GM12878 (cell line): ENCODE measurements at regions not wholly inside any gene's neighbourhood (a gene's known extent, or its start where the extent isn't known, plus 50 kb on each side); places are given as distances from the start of the nearest gene placed in this dataset.

Source experiments
- ATAC-seq: fragments of 200-7000 bp; cut with Tn5 transposase; 3 replicates; pipeline ENCODE4 v1.9.1; 2020; ENCODE audit warnings: mild to moderate bottlenecking, moderate library complexity
- BruUV-seq: library from RNA; stranded (reverse); fragments of 400-500 nt; replicated peaks from 2 replicates; lab custom pipeline; 2021; lab: Mats Ljungman, UMichigan
- CTCF ChIA-PET: fragments of 300-600 bp; sonication (Branson Sonifier 250); formaldehyde crosslinking; extraction: SDS; loops from one replicate; lab custom pipeline; 2021; ENCODE audit warnings: inconsistent platforms; lab: Yijun Ruan, JAX
- POLR2A ChIA-PET: fragments of 350-600 bp; formaldehyde crosslinking; extraction: SDS; loops from one replicate; lab custom pipeline; 2021; ENCODE audit warnings: inconsistent platforms; lab: Charles Lee
- RAD21 ChIA-PET: fragments of 300-600 bp; sonication (Branson Sonifier 250); formaldehyde crosslinking; loops from one replicate; lab custom pipeline; 2023; ENCODE audit warnings: antibody characterized with exemption; ENCODE audit not compliant: unreplicated experiment; lab: Charles Lee
- SMC1A ChIA-PET: fragments of 300-600 bp; sonication (Branson Sonifier 250); formaldehyde crosslinking; loops from one replicate; lab custom pipeline; 2023; ENCODE audit not compliant: unreplicated experiment, uncharacterized antibody; lab: Charles Lee
- DNase-seq: peaks from one replicate; pipeline ENCODE4 v3.0.0-alpha.2; 2011; ENCODE audit warnings: low read depth, low spot score
- FAIRE-seq: peaks from 3 replicates; lab custom pipeline; 2011; peaks lifted over from hg19 to GRCh38; lab: Jason Lieb, UNC
- H2AFZ ChIP-seq: 2 replicates; pipeline ENCODE4 v1.6.0; 2011; ENCODE audit warnings: low read depth, low read length, control low read depth; ENCODE audit not compliant: control insufficient read depth
- H3K27ac ChIP-seq: 2 replicates; pipeline ENCODE4 v1.5.1; 2011; ENCODE audit warnings: control low read depth; ENCODE audit not compliant: control insufficient read depth, insufficient read depth
- H3K27me3 ChIP-seq, 2 experiments: replicated peaks in 1 of 2; 2 replicates each; pipeline versions ENCODE4 v1.6.0 to v1.6.1; 2011; ENCODE audit warnings: low read length in 1 of 2; ENCODE audit not compliant: control insufficient read depth in 2 of 2, insufficient read depth in 2 of 2
- H3K36me3 ChIP-seq, 2 experiments: 2 replicates each; pipeline ENCODE4 v1.5.1; 2011; ENCODE audit warnings: low read length in 1 of 2; ENCODE audit not compliant: control insufficient read depth in 2 of 2, insufficient read depth in 2 of 2
- H3K4me1 ChIP-seq: 2 replicates; pipeline ENCODE4 v1.6.1; 2011; ENCODE audit warnings: mild to moderate bottlenecking, low read length, moderate library complexity, mixed read lengths; ENCODE audit not compliant: control insufficient read depth, insufficient read depth
- H3K4me2 ChIP-seq: 2 replicates; pipeline ENCODE4 v1.6.0; 2011; ENCODE audit warnings: control low read depth; ENCODE audit not compliant: control insufficient read depth, insufficient read depth
- H3K4me3 ChIP-seq: fragments of 200-600 bp; sonication (generic); 2 replicates; pipeline ENCODE4 v1.5.1; 2016
- H3K79me2 ChIP-seq: 2 replicates; pipeline ENCODE4 v1.6.0; 2011; ENCODE audit warnings: low read length; ENCODE audit not compliant: control insufficient read depth, insufficient read depth
- H3K9ac ChIP-seq: 2 replicates; pipeline ENCODE4 v1.8.0; 2011; ENCODE audit warnings: low read length, control low read depth, mixed read lengths; ENCODE audit not compliant: control insufficient read depth, insufficient read depth
- H3K9me3 ChIP-seq: replicated peaks from 3 replicates; pipeline ENCODE4 v1.5.1; 2011; ENCODE audit warnings: mild to moderate bottlenecking, low read length; ENCODE audit not compliant: control insufficient read depth, insufficient read depth
- H4K20me1 ChIP-seq: 2 replicates; pipeline ENCODE4 v1.6.0; 2011; ENCODE audit not compliant: control insufficient read depth, insufficient read depth
- CBX3 ChIP-seq: fragments of 200-600 bp; sonication (generic); IDR thresholded peaks from 2 replicates; pipeline ENCODE4 v1.6.1; 2016; ENCODE audit warnings: low read depth, borderline replicate concordance
- MYB ChIP-seq: fragments of 150-350 bp; IDR thresholded peaks from 2 replicates; pipeline ENCODE4 v1.6.1; 2014; ENCODE audit warnings: mild to moderate bottlenecking, low read depth, low read length, borderline replicate concordance
- PAX5 ChIP-seq: IDR thresholded peaks from 2 replicates; pipeline ENCODE4 v1.6.1; 2011; ENCODE audit warnings: low read depth, low read length, borderline replicate concordance
- POLR2A ChIP-seq: IDR thresholded peaks from 2 replicates; pipeline ENCODE4 v1.6.1; 2011; ENCODE audit warnings: low read depth, mild to moderate bottlenecking, low read length
- SREBF1 ChIP-seq: IDR thresholded peaks from 2 replicates; pipeline ENCODE4 v1.6.1; 2012; ENCODE audit warnings: mild to moderate bottlenecking, low read length
- SRF ChIP-seq, 2 experiments: IDR thresholded peaks; 2 replicates each; pipeline ENCODE4 v1.6.1; 2011; ENCODE audit warnings: low read depth in 2 of 2, low read length in 2 of 2, mild to moderate bottlenecking in 1 of 2, moderate library complexity in 1 of 2
- STAT3 ChIP-seq: IDR thresholded peaks from 2 replicates; pipeline ENCODE4 v1.6.1; 2011; ENCODE audit warnings: low read depth, low read length, improper control_type of control experiment
- SUZ12 ChIP-seq: fragments of 200-600 bp; sonication (generic); IDR thresholded peaks from one replicate; pipeline ENCODE4 v1.6.1; 2018; ENCODE audit warnings: antibody characterized with exemption, mild to moderate bottlenecking; ENCODE audit not compliant: unreplicated experiment
- ZZZ3 ChIP-seq: IDR thresholded peaks from 2 replicates; pipeline ENCODE4 v1.6.1; 2011; ENCODE audit warnings: low read depth; ENCODE audit not compliant: control insufficient read depth, insufficient read length
- WGBS: methylation state at CpG from one replicate; pipeline ENCODE4 v1.1.6; 2016; ENCODE audit warnings: low lambda C conversion rate; ENCODE audit not compliant: insufficient replicate concordance, insufficient coverage; ENCODE audit errors: missing lambda C conversion rate; 5-methylcytosine and 5-hydroxymethylcytosine counted together
- in situ Hi-C: fragments of 300-500 bp; cut with MboI; formaldehyde crosslinking; loops from 9 replicates; pipeline ENCODE4 v1.14.3; 2018; ENCODE audit warnings: mixed read lengths
- intact Hi-C: fragments of 100-400 bp; cut with micrococcal nuclease; formaldehyde crosslinking; loops from one replicate; pipeline ENCODE4 v1.14.2; 2022; ENCODE audit not compliant: unreplicated experiment

DNA sequence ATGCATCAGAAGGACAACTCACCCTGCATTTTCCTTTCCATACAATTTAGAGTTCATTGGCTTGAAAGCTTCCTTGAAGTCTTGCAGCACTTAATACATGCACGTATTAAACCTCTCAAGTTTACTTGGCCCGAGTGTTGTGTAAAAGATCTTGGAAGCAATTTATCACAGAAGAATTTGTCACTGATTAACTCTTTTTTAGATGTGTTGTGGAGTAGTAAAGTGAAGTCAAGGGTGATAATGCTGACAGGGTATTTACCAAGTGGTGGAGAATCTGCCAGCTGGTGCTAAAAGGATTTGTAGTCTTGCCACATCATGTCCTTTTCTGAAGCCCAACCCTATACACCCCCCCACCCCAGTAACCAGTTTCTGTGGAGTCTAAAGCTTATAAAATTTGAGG is 421.0 kb upstream of the MIR17HG start:
- 3% methylated on average over 2 of the region's 2 CpGs for WGBS
- in situ Hi-C loops: no loop called here

GRCh38 chr13:90928109-90928508 is 419.4 kb upstream of the MIR17HG start:
- RAD21 ChIA-PET: no interaction called here
- in situ Hi-C loops: no loop called here

More for the DNA sequence above, 421.0 kb upstream of the MIR17HG start:
- no peaks in the 10 kb centered on the region for H3K79me2 ChIP-seq
- no peaks in the 10 kb centered on the region for H3K27me3 ChIP-seq
- no peak overlapping the region for H3K27ac ChIP-seq
- no peak overlapping the region for H3K9ac ChIP-seq
- intact Hi-C loops: no loop called here
- BruUV-seq: no TSS peak
- TF ChIP-seq PAX5: no peak
- no peak for TF ChIP-seq POLR2A
- TF ChIP-seq ZZZ3: no peak
- no peak for TF ChIP-seq SUZ12
- no peak for TF ChIP-seq SREBF1
- no peak for TF ChIP-seq MYB
- no peak for TF ChIP-seq SRF (IDR thresholded peaks at IDR 0.05; ENCODE audit: low read depth in 2 of 2, low read length in 2 of 2)
- ATAC-seq: no peak
- H3K36me3 ChIP-seq: no peaks in the 10 kb centered on the region
- no peak for FAIRE-seq
- ChIA-PET RAD21 (no interaction called here), POLR2A (no interaction called here), CTCF (no interaction called here), SMC1A (no interaction called here)
- H2AFZ ChIP-seq: no peak overlapping the region
- H3K4me2 ChIP-seq: no peak overlapping the region
- H3K9me3 ChIP-seq: no peaks in the 10 kb centered on the region
- no peak overlapping the region for H3K4me3 ChIP-seq
- no peak for DNase-seq
- H4K20me1 ChIP-seq: no peaks in the 10 kb centered on the region
- no peaks in the 10 kb centered on the region for H3K4me1 ChIP-seq

More at GRCh38 chr13:90928109-90928508, 419.4 kb upstream of the MIR17HG start:
- no TSS peak for BruUV-seq
- no peaks in the 10 kb centered on the region for H3K36me3 ChIP-seq
- TF ChIP-seq STAT3: no peak
- no peak for TF ChIP-seq CBX3
- no peak for TF ChIP-seq POLR2A
- TF ChIP-seq, all 136 proteins: peak for 0
- Histone ChIP-seq H4K20me1 (no peaks in the 10 kb centered on the region), H3K4me3 (no peak overlapping the region), H2AFZ (no peak overlapping the region), H3K4me2 (no peak overlapping the region), H3K27me3 (no peaks in the 10 kb centered on the region), H3K9me3 (no peaks in the 10 kb centered on the region), H3K27ac (no peak overlapping the region), H3K79me2 (no peaks in the 10 kb centered on the region), H3K4me1 (no peaks in the 10 kb centered on the region), H3K9ac (no peak overlapping the region)
- DNase-seq (no peak), ATAC-seq (no peak), FAIRE-seq (no peak)
- SMC1A ChIA-PET: interaction anchor here (0.7 kb wide), 1 partner anchor 221 kb away, joined by 3 read pairs; no protein-coding TSS in a partner anchor
- intact Hi-C loops: no loop called here
- POLR2A ChIA-PET: no interaction called here
- 6% methylated on average over 7 of the region's 7 CpGs for WGBS
- CTCF ChIA-PET: no interaction called here
